GM23338 (cell line): ENCODE measurements at regions not wholly inside any gene's neighbourhood (a gene's known extent, or its start where the extent isn't known, plus 50 kb on each side); places are given as distances from the start of the nearest gene placed in this dataset.

ENCODE experiments used
- ATAC-seq: fragments of 200-7000 bp; cut with Tn5 transposase; 3 replicates; pipeline ENCODE4 v1.9.1; 2020
- DNase-seq: peaks from one replicate; pipeline ENCODE4 v3.0.0-alpha.2; 2015; ENCODE audit warnings: low spot score
- H2AFZ ChIP-seq: fragments of 200-600 bp; sonication (generic); 2 replicates; pipeline ENCODE4 v1.8.0; 2016; ENCODE audit warnings: antibody characterized with exemption, mild to moderate bottlenecking, moderate library complexity
- H3F3A ChIP-seq: fragments of 200-600 bp; sonication (generic); replicated peaks from 2 replicates; pipeline ENCODE4 v1.8.0; 2017; ENCODE audit warnings: antibody characterized with exemption, mixed run types, low read depth
- H3K27ac ChIP-seq: fragments of 200-600 bp; sonication (generic); 2 replicates; pipeline ENCODE4 v1.6.1; 2016; ENCODE audit warnings: low read depth
- H3K27me3 ChIP-seq: fragments of 200-600 bp; sonication (generic); 2 replicates; pipeline ENCODE4 v1.8.0; 2016; ENCODE audit warnings: mild to moderate bottlenecking, mixed run types, moderate library complexity; ENCODE audit not compliant: insufficient read depth
- H3K36me3 ChIP-seq: fragments of 200-600 bp; sonication (generic); 2 replicates; pipeline ENCODE4 v1.8.0; 2016; ENCODE audit warnings: mild to moderate bottlenecking; ENCODE audit not compliant: insufficient read depth
- H3K4me1 ChIP-seq: fragments of 200-600 bp; sonication (generic); 2 replicates; pipeline ENCODE4 v1.8.0; 2016; ENCODE audit warnings: mild to moderate bottlenecking, moderate library complexity; ENCODE audit not compliant: insufficient read depth
- H3K4me2 ChIP-seq: fragments of 200-600 bp; sonication (generic); 2 replicates; pipeline ENCODE4 v1.7.1; 2017; ENCODE audit warnings: mixed run types
- H3K4me3 ChIP-seq: fragments of 200-600 bp; sonication (generic); 2 replicates; pipeline ENCODE4 v1.6.1; 2016; ENCODE audit warnings: mixed run types
- H3K79me2 ChIP-seq: fragments of 200-600 bp; sonication (generic); replicated peaks from 2 replicates; pipeline ENCODE4 v1.8.0; 2017; ENCODE audit warnings: mild to moderate bottlenecking; ENCODE audit not compliant: insufficient read depth
- H3K9me2 ChIP-seq: fragments of 200-600 bp; sonication (generic); 2 replicates; pipeline ENCODE4 v1.8.0; 2017; ENCODE audit not compliant: insufficient read depth
- H4K20me1 ChIP-seq: fragments of 200-600 bp; sonication (generic); replicated peaks from 2 replicates; pipeline ENCODE4 v1.8.0; 2017; ENCODE audit warnings: mild to moderate bottlenecking; ENCODE audit not compliant: insufficient read depth
- H3K27ac Mint-ChIP-seq: 2 replicates; pipeline ENCODE4 v1.8.0; 2020; ENCODE audit warnings: inconsistent platforms, mild to moderate bottlenecking, moderate library complexity, mixed read lengths
- H3K27me3 Mint-ChIP-seq: 3 replicates; pipeline ENCODE4 v1.8.0; 2022; ENCODE audit warnings: low read depth, mild to moderate bottlenecking, moderate library complexity, mixed read lengths, inconsistent platforms; ENCODE audit not compliant: insufficient read depth, poor library complexity
- H3K36me3 Mint-ChIP-seq: 3 replicates; pipeline ENCODE4 v1.8.0; 2021; ENCODE audit warnings: low read depth, mild to moderate bottlenecking, inconsistent platforms, moderate library complexity, mixed read lengths
- H3K4me1 Mint-ChIP-seq: 3 replicates; pipeline ENCODE4 v1.8.0; 2020; ENCODE audit warnings: mild to moderate bottlenecking, inconsistent platforms, mixed read lengths
- H3K4me3 Mint-ChIP-seq: 3 replicates; pipeline ENCODE4 v1.8.0; 2021; ENCODE audit warnings: moderate library complexity, mild to moderate bottlenecking, inconsistent platforms, mixed read lengths
- H3K9me3 Mint-ChIP-seq: 3 replicates; pipeline ENCODE4 v1.8.0; 2020; ENCODE audit warnings: moderate library complexity, mild to moderate bottlenecking, inconsistent platforms, mixed read lengths
- EZH2 ChIP-seq: fragments of 200-600 bp; sonication (generic); IDR thresholded peaks from one replicate; pipeline ENCODE4 v1.8.0; 2017; ENCODE audit warnings: antibody characterized with exemption, mild to moderate bottlenecking, low read depth; ENCODE audit not compliant: unreplicated experiment
- EZH2phosphoT487 ChIP-seq: fragments of 200-600 bp; sonication (generic); IDR thresholded peaks from one replicate; pipeline ENCODE4 v1.8.1; 2018; ENCODE audit warnings: antibody characterized with exemption; ENCODE audit not compliant: unreplicated experiment
- JUNB ChIP-seq: IDR thresholded peaks from one replicate; pipeline ENCODE4 v1.6.1; 2016; ENCODE audit warnings: antibody characterized with exemption; ENCODE audit not compliant: unreplicated experiment
- NANOG ChIP-seq: IDR thresholded peaks from 2 replicates; pipeline ENCODE4 v1.6.1; 2016; ENCODE audit warnings: antibody characterized with exemption, borderline replicate concordance
- POLR2AphosphoS5 ChIP-seq: IDR thresholded peaks from 2 replicates; pipeline ENCODE4 v1.6.1; 2016; ENCODE audit warnings: antibody characterized with exemption, low read depth
- STAT1 ChIP-seq: IDR thresholded peaks from one replicate; pipeline ENCODE4 v1.6.1; 2016; ENCODE audit warnings: antibody characterized with exemption; ENCODE audit not compliant: unreplicated experiment
- ZNF331 ChIP-seq: fragments of 250-450 bp; sonication (Bioruptor Pico); IDR thresholded peaks from 2 replicates; pipeline ENCODE4 v1.5.0; 2020; ENCODE audit warnings: low read depth, mild to moderate bottlenecking, moderate library complexity
- TF ChIP-seq, protein P1 (sequence below): fragments of 250-450 bp; sonication (Bioruptor Pico); IDR thresholded peaks from 2 replicates; pipeline ENCODE4 v1.5.0; 2020; ENCODE audit warnings: mild to moderate bottlenecking, moderate library complexity
- TF ChIP-seq, protein P2 (sequence below): IDR thresholded peaks from 2 replicates; pipeline ENCODE4 v1.6.1; 2016; ENCODE audit warnings: antibody characterized with exemption
- TF ChIP-seq, protein P3 (sequence below), 2 experiments: fragments of 200-600 bp in 1 of 2; sonication (generic) in 1 of 2; conservative IDR thresholded peaks; 2 replicates each; pipeline versions ENCODE4 v1.5.1 to v1.6.1; 2016 to 2017; ENCODE audit warnings: antibody characterized with exemption in 2 of 2, low read depth in 2 of 2, mild to moderate bottlenecking in 2 of 2, moderate library complexity in 1 of 2
- TF ChIP-seq, protein P4 (sequence below): IDR thresholded peaks from one replicate; pipeline ENCODE4 v1.6.1; 2018; ENCODE audit warnings: antibody characterized with exemption; ENCODE audit not compliant: unreplicated experiment

DNA sequence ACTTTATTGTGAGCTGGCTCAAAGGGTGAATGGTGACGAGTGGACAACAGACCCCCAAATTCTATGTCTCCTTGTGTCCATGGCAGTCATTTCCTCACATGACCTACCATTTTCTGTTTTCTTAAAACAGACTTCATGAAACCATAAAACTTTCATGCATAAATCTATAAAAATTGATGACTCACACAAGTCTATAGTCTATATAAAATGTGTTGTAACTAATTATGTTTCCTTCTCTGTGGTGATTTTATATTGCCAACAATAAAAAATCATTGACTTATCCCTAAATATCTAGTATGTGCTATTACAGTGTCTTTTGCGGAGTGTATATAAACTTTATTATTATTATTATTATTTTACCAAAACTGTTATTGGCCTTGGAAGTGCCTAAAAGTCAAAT lies 382.4 kb downstream of the MAT2B start (continued):
- TF ChIP-seq, protein P1, sequence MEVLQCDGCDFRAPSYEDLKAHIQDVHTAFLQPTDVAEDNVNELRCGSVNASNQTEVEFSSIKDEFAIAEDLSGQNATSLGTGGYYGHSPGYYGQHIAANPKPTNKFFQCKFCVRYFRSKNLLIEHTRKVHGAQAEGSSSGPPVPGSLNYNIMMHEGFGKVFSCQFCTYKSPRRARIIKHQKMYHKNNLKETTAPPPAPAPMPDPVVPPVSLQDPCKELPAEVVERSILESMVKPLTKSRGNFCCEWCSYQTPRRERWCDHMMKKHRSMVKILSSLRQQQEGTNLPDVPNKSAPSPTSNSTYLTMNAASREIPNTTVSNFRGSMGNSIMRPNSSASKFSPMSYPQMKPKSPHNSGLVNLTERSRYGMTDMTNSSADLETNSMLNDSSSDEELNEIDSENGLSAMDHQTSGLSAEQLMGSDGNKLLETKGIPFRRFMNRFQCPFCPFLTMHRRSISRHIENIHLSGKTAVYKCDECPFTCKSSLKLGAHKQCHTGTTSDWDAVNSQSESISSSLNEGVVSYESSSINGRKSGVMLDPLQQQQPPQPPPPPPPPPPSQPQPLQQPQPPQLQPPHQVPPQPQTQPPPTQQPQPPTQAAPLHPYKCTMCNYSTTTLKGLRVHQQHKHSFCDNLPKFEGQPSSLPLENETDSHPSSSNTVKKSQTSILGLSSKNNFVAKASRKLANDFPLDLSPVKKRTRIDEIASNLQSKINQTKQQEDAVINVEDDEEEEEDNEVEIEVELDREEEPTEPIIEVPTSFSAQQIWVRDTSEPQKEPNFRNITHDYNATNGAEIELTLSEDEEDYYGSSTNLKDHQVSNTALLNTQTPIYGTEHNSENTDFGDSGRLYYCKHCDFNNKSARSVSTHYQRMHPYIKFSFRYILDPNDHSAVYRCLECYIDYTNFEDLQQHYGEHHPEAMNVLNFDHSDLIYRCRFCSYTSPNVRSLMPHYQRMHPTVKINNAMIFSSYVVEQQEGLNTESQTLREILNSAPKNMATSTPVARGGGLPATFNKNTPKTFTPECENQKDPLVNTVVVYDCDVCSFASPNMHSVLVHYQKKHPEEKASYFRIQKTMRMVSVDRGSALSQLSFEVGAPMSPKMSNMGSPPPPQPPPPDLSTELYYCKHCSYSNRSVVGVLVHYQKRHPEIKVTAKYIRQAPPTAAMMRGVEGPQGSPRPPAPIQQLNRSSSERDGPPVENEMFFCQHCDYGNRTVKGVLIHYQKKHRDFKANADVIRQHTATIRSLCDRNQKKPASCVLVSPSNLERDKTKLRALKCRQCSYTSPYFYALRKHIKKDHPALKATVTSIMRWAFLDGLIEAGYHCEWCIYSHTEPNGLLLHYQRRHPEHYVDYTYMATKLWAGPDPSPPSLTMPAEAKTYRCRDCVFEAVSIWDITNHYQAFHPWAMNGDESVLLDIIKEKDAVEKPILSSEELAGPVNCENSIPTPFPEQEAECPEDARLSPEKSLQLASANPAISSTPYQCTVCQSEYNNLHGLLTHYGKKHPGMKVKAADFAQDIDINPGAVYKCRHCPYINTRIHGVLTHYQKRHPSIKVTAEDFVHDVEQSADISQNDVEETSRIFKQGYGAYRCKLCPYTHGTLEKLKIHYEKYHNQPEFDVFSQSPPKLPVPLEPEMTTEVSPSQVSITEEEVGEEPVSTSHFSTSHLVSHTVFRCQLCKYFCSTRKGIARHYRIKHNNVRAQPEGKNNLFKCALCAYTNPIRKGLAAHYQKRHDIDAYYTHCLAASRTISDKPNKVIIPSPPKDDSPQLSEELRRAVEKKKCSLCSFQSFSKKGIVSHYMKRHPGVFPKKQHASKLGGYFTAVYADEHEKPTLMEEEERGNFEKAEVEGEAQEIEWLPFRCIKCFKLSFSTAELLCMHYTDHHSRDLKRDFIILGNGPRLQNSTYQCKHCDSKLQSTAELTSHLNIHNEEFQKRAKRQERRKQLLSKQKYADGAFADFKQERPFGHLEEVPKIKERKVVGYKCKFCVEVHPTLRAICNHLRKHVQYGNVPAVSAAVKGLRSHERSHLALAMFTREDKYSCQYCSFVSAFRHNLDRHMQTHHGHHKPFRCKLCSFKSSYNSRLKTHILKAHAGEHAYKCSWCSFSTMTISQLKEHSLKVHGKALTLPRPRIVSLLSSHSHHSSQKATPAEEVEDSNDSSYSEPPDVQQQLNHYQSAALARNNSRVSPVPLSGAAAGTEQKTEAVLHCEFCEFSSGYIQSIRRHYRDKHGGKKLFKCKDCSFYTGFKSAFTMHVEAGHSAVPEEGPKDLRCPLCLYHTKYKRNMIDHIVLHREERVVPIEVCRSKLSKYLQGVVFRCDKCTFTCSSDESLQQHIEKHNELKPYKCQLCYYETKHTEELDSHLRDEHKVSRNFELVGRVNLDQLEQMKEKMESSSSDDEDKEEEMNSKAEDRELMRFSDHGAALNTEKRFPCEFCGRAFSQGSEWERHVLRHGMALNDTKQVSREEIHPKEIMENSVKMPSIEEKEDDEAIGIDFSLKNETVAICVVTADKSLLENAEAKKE (CRISPR knock-in tag), result no peak
- TF ChIP-seq EZH2phosphoT487 (no peak), EZH2 (no peak), NANOG (no peak), POLR2AphosphoS5 (no peak)
- TF ChIP-seq, protein P2, sequence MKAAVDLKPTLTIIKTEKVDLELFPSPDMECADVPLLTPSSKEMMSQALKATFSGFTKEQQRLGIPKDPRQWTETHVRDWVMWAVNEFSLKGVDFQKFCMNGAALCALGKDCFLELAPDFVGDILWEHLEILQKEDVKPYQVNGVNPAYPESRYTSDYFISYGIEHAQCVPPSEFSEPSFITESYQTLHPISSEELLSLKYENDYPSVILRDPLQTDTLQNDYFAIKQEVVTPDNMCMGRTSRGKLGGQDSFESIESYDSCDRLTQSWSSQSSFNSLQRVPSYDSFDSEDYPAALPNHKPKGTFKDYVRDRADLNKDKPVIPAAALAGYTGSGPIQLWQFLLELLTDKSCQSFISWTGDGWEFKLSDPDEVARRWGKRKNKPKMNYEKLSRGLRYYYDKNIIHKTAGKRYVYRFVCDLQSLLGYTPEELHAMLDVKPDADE, result no peak
- TF ChIP-seq, protein P3, sequence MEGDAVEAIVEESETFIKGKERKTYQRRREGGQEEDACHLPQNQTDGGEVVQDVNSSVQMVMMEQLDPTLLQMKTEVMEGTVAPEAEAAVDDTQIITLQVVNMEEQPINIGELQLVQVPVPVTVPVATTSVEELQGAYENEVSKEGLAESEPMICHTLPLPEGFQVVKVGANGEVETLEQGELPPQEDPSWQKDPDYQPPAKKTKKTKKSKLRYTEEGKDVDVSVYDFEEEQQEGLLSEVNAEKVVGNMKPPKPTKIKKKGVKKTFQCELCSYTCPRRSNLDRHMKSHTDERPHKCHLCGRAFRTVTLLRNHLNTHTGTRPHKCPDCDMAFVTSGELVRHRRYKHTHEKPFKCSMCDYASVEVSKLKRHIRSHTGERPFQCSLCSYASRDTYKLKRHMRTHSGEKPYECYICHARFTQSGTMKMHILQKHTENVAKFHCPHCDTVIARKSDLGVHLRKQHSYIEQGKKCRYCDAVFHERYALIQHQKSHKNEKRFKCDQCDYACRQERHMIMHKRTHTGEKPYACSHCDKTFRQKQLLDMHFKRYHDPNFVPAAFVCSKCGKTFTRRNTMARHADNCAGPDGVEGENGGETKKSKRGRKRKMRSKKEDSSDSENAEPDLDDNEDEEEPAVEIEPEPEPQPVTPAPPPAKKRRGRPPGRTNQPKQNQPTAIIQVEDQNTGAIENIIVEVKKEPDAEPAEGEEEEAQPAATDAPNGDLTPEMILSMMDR (conservative IDR thresholded peaks at IDR 0.05; ENCODE audit: low read depth in 2 of 2), result no peak

DNA sequence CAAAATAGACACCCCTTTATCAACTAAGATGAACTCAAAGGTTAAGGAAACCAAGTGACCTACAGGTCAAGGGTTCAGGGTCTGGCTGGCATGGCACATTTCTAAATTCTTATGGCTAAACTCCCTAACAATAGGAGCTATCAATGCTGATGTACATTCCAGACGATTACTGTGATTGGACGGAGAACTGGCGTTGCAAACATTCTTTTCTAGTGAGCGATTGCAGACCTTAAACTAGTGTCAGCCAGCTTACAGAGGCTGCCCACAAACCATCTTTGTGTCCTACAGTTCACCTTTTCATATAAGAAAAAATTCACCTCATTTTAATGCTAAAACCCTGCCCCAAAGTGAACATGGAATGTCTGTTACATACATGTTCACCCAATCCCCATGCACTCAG lies 382.9 kb downstream of the MAT2B start:
- Histone ChIP-seq H2AFZ (no peak overlapping the region), H3K9me2 (no peaks in the 10 kb centered on the region; the same call in none of the 2 replicates), H3K4me1 (peaks cover 17% of the 10 kb centered on the region), H3K27me3 (no peaks in the 10 kb centered on the region), H3K4me3 (no peak overlapping the region), H3K36me3 (no peaks in the 10 kb centered on the region), H3K4me2 (no peak overlapping the region), H3F3A (no peaks in the 10 kb centered on the region), H3K27ac (no peak overlapping the region), H3K79me2 (no peaks in the 10 kb centered on the region), H4K20me1 (no peaks in the 10 kb centered on the region)
- peaks cover 3% of the 10 kb centered on the region; the same call in 2 of the 3 replicates for H3K36me3 Mint-ChIP-seq
- H3K4me3 Mint-ChIP-seq, result no peak overlapping the region
- H3K27me3 Mint-ChIP-seq, result no peaks in the 10 kb centered on the region
- no peak for DNase-seq
- H3K9me3 Mint-ChIP-seq, result no peaks in the 10 kb centered on the region; the same call in 1 of the 3 replicates
- H3K4me1 Mint-ChIP-seq, result peaks cover 15% of the 10 kb centered on the region
- H3K27ac Mint-ChIP-seq, result no peak overlapping the region
- ATAC-seq, result no peak
- TF ChIP-seq NANOG, result no peak
- no peak for TF ChIP-seq JUNB
- no peak for TF ChIP-seq EZH2phosphoT487
- no peak for TF ChIP-seq EZH2
- TF ChIP-seq STAT1, result no peak
- no peak for TF ChIP-seq ZNF331 (CRISPR knock-in tag)
- TF ChIP-seq, protein P4, sequence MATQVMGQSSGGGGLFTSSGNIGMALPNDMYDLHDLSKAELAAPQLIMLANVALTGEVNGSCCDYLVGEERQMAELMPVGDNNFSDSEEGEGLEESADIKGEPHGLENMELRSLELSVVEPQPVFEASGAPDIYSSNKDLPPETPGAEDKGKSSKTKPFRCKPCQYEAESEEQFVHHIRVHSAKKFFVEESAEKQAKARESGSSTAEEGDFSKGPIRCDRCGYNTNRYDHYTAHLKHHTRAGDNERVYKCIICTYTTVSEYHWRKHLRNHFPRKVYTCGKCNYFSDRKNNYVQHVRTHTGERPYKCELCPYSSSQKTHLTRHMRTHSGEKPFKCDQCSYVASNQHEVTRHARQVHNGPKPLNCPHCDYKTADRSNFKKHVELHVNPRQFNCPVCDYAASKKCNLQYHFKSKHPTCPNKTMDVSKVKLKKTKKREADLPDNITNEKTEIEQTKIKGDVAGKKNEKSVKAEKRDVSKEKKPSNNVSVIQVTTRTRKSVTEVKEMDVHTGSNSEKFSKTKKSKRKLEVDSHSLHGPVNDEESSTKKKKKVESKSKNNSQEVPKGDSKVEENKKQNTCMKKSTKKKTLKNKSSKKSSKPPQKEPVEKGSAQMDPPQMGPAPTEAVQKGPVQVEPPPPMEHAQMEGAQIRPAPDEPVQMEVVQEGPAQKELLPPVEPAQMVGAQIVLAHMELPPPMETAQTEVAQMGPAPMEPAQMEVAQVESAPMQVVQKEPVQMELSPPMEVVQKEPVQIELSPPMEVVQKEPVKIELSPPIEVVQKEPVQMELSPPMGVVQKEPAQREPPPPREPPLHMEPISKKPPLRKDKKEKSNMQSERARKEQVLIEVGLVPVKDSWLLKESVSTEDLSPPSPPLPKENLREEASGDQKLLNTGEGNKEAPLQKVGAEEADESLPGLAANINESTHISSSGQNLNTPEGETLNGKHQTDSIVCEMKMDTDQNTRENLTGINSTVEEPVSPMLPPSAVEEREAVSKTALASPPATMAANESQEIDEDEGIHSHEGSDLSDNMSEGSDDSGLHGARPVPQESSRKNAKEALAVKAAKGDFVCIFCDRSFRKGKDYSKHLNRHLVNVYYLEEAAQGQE, result no peak
